Hypothalamus (tissue), 51 donors: ENCODE measurements at regions not wholly inside any gene's neighbourhood (a gene's known extent, or its start where the extent isn't known, plus 50 kb on each side); places are given as distances from the start of the nearest gene placed in this dataset.
"Not testable (repeated sequence)": the region's sequence is repeated elsewhere in the genome, so short reads cannot be mapped to it uniquely, and the experiment has no call there.

Experiments used
- DNase-seq, 51 donors: peaks; one replicate each; lab custom pipeline; 2025; lab: John Stamatoyannopoulos, UW

DNA sequence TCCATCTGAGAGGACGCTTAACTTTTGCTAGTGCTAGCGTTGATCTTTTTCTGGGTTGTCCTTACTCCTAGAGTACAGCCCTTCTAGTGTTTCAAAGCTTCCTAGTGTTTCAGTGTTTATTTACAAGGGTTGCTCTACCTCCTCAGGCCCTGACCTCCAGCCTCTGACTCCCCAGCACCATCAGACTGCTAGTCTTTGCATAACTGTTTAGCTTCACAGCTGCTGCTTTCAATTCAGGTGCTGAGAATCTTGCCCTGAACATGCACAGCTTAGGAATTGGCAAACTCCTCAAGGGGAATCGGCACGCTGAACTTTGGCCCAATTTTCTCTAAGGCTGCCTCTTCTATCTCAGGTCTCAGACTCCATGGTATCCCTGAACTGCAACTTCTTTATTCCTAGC lies 52.9 kb downstream of the OR52B4 start:
- DNase-seq: not testable (repeated sequence)

DNA sequence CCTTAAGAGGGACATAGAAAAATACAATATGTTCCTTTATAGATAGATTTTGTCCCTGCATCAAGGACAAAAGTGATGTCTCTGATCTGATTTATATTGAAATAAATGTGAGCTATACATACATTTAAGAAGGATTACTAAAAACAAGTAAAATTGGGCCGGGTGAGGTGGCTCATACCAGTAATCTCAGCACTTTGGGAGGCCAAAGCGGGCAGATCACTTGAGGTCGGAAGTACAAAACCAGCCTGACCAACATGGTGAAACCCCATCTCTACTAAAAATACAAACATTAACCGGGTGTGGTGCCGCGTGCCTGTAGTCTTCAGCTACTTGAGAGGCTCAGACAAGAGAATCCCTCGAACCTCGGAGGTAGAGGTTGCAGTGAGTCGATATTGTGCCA lies 91.0 kb downstream of the OR52B4 start:
- not testable (repeated sequence) for DNase-seq

DNA sequence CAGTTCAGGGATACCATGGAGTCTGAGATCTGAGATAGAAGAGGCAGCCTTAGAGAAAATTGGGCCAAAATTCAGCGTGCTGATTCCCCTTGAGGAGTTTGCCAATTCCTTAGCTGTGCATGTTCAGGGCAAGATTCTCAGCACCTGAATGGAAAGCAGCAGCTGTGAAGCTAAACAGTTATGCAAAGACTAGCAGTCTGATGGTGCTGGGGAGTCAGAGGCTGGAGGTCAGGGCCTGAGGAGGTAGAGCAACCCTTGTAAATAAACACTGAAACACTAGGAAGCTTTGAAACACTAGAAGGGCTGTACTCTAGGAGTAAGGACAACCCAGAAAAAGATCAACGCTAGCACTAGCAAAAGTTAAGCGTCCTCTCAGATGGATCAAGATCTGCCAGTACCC lies 117.1 kb downstream of the OR52B4 start:
- not testable (repeated sequence) for DNase-seq

DNA sequence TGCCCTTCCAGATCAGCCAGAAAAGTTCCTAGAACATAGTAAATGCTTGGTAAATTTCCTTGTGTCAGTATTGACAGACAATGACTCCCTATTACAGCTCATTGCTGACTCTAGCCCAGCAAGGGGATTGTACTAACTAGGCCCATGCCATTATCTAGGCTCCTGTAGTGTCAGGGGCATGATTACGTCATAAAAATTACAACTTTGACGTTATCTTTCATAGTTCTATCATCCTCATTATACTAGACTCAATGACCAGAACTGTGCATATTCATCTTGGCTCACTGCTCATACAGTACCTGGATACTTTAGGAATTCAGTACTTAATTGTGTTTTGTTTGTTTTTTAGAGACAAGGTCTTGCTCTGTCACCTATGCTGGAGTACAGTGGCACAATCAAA lies 118.7 kb downstream of the OR52B4 start:
- DNase-seq: not testable (repeated sequence)

DNA sequence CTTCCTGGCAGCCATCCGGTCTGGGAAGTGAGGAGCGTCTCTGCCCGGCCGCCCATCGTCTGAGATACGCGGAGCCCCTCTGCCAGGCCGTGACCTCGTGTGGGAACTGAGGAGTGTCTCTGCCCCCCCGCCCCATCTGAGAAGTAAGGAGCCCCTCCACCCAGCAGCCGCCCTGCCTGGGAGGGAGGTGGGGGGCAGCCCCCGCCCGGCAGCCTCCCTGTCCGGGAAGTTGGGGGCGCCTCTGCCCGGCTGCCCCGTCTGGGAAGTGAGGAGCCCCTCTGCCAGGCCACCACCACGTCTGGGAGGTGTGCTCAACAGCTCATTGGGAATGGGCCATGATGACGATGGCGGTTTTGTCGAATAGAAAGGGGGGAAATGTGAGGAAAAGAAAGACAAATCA lies 130.4 kb downstream of the OR52B4 start:
- DNase-seq: not testable (repeated sequence)

DNA sequence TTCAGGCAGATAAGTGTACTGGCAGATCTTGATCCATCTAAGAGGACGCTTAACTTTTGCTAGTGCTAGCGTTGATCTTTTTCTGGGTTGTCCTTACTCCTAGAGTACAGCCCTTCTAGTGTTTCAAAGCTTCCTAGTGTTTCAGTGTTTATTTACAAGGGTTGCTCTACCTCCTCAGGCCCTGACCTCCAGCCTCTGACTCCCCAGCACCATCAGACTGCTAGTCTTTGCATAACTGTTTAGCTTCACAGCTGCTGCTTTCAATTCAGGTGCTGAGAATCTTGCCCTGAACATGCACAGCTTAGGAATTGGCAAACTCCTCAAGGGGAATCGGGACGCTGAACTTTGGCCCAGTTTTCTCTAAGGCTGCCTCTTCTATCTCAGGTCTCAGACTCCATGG lies 124.3 kb downstream of the RRM1 start:
- not testable (repeated sequence) for DNase-seq

DNA sequence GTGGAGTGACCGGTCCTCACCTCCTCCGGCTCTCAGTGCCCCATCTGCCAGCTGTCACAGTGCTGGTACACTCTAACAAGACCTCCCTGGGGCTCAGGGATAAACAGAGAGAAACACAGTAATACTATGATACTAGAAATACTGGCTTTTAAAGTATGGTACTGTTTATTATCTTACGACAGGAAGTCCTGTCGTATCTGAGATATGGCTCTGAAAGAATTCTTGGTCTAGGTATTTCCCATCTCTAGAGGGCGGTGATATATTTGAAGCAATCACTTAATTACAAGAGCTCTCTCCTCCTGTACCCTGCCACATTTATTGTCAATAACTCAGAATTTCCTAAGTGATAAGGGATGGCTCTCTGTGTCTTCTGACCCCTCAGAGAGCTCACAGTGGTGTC lies 119.1 kb downstream of the RRM1 start:
- no peak for DNase-seq

DNA sequence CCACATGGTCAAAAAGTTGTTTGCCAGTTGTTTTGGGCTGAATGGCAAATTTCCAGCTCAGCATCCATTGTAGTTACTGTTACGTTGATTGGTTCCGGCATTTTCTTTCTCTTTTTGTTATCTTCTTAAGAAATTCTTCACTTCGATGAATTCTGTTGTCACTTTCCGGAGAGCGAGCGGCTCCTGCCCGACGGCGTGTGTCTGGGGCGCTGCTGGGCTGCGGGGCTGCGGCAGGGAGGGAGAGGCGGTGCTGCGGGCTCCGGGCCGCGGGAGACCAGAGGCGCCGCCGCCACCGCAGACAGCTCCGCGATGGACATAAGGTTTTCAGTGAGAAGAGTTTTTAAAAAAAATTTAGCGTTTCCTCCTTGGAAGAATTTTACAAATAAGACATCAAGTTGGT lies 117.4 kb downstream of the RRM1 start:
- peak in 1 of 51 donors; percentile 2 for DNase-seq

DNA sequence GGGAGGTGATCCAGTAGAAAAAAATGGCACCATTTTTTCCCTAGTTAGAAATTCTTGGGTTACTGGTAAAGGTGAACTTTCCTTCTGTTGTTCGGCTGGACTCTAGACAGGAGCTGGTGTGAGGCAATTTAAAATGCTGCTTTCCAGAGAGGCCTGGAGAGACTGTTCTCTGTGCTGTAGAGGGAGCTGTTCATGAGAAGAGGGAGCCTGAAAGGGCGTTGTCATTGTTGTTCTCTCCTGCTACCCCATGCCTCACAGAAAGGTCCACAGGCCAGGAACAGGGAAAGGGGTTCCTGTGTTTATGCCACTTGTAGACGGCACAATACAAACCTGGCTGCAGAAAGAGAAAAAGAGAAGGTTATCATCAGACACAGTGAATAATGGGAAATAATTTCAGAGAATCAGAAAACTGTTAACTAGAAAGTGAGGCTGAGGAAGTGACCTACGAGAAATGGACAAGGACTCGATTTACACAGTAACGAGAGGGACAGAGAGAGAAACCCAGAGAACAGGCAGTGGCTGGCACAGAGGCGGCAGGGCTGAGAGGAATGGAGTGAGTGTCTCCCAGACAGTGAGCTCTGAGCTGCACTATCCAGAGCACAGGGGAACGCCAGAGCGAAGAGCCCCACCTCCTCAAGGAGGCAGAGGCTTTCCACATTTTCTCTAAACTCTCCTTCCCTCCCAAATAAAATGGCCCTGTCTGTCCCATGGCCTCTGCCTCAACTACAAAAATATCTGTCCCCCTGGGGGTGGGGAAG lies 109.2 kb downstream of the RRM1 start:
- no peak for DNase-seq

DNA sequence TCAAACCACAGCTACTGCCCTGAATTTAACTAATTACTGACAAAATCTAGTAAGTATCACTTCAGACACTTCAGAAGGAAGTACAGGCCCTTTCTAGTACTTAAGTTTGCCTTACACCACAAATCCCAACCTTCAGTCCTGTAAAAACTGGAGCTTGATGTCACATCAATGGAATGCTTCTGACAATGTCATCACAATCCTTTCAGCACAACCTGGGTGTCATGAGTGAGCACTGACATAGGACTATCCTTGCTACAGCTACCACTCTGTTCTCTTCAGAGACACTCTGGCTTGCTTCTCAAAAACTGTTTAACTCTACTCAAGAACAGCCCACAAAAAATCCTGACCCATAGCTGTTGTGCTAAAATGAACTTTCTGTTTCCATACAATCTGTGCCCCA lies 108.2 kb downstream of the RRM1 start:
- no peak for DNase-seq

DNA sequence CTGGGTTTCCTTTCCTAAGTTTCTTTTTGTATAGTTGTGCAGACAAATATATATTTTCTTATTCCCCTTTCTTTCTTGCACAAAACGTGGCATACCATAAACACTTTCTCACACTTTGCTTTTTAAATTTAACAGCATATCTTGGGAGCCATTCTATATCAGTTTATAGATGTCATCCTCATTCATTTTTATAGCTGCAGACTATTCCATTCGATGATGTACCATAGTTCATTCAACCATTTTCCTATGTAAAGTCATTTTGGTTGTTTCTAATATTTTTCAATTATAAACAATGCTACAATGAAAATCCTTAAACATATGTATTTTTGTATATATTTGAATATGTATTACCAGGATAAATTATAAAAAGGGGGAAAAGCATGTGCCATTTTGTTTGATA lies 102.5 kb downstream of the RRM1 start:
- no peak for DNase-seq

DNA sequence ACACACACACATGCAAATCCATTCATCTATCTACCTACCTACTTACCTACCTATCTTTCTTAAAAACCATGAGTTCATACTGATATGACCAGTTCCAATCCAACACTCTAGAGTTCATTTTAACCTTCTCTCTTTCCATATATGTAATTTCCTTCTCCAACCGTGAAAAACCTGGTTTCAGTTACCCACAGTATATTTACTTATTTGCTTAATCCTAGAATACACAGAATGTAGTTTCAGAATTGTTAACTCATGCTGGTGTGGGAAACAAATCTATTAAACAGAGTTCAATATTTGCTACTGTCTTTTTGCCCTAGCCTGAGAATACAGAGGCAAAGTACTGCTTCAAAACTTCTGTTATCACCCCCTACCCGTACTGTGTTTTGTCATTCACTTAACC lies 101.3 kb downstream of the RRM1 start:
- DNase-seq: no peak

DNA sequence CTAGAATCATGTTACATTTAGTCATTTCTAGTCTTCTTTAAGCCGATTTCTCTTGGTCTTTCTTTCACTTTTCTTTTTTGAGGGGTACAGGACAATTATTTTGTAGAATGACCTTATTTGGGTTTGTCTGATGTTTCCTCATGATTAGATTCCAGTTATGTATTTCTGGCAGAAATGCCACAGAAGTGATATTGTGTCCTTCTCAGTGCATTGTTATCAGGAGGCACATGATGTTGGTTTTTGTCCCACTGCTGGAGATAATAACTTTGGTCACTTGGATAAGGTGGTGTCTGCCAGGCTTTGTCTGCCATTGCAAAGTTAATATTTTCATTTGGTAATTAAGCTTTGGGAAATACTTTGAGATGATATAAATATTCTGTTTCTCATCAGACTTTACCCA lies 100.3 kb downstream of the RRM1 start:
- DNase-seq: no peak

DNA sequence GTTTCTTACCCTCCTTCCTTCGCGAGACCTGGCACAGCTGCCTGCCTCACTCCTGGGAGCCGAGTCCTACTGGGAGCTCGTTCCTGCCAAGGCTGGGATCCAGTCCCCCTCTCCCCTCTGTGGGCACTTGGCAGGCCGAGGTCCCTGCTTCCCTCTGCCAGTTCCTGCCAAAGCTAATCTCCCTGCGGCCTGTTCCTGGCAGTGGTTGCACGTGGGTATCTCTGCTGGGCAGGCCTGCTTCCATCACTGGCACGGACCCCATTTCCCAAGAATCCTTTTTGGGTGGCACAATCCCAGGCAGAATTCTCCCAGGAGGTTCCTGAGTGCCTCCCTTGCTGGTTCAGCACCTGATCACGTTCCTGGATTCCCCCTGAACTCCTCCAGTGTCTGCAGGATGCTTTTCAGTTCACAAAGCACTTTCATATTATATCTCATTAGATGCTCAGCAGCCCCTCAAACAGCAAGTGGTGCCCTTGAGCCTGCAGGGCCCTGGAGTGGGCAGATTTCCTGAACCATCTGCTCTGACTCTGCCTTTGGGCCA lies 96.5 kb downstream of the RRM1 start:
- peak in 25 of 51 donors; percentile 3 to 65 (median 31) for DNase-seq

DNA sequence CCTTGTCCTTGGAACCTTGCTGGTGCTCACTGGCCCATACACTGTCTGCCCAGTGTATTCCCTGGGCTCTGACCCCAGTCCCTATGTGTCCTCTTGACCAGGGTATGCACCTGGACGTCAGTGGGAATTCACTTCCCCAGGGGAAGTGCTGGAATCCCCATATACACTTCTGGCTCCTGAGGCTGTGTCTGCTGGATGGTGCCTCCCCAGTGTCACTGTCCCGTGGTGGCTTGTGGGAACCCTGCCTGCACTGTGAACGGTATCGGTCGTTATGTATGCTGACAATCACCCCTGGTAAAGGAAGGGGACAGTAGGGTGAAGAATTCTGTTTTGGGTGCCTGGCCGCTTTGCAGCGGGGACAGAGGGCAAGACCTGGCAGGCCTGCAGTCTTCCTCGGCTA lies 95.9 kb downstream of the RRM1 start:
- no peak for DNase-seq

DNA sequence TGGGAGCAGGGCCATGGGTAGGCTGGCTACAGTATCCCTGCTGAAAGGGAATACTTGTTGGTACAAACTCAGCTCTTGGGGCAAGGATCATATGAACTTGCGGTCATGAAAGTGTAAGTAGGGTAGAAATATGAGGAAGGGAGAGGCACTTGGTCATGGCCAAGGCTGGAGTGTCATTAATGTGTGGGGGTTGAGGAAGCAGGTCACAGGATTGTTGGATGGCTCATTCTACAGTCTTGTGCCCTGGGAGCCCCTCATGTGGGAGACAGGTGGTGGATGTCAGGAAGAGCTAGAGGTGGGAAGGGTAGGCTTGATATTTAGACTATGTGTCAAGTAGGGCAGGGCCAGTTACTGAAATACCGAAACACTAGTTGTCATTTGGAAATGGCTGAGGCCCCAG lies 95.5 kb downstream of the RRM1 start:
- DNase-seq: no peak
